Activated CD4-positive, alpha-beta T cell treated with anti-CD3 and anti-CD28 coated beads, Interleukin-2, amount 50 U/mL, for 16 hours (primary cell): ENCODE measurements at regions not wholly inside any gene's neighbourhood (a gene's known extent, or its start where the extent isn't known, plus 50 kb on each side); places are given as distances from the start of the nearest gene placed in this dataset.
A peak's percentile ranks its signal among the peaks of the same experiment; 100 is the strongest.
"Not testable (repeated sequence)": the region's sequence is repeated elsewhere in the genome, so short reads cannot be mapped to it uniquely, and the experiment has no call there.

Experiments
- DNase-seq: peaks from one replicate; pipeline ENCODE4 v3.0.0-alpha.2; 2020

DNA sequence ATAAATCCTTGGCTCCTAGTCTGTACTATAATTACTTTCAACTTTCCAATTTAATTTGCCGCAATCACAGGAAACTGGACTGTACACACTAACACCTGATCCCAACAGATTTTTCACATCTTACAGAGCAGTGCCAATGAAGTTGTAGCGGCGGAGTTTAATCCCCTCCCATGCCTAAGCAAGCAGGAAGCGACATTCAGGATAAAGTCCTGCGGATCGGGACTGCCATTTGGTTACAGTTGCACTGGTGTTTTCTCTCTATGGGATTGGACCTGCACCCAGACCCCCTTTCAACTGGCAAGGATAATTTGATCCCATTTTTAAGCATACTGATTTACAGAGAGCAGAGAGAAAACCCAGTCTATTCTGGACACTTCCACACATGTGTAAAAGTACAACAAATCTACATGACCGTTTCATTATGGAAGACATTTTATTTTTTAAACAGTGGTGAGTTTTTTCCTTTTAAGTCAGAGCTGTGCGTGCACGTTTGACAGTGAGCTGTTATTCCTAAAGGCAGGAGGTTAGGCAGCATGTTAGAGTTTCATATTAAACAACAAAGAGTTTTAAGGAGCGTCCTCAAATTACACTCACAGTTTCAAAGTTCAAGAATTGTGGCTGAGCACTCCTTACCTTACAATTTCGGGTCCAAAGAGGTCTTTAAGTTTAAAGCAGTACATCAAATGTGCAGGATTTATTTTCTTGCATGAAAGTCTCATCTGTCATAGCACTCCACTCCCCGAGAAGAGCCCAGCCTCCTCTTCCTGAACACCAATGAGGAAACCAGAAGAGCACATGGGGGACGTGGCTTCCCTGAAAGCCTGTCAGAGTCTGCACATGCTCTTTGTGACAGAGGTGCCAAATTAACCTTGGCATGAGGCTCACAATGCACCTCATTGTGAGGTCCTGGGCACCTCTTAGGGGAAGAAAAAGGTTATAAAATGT is 141.6 kb upstream of the RFC3 start:
- peak; percentile 45 for DNase-seq

DNA sequence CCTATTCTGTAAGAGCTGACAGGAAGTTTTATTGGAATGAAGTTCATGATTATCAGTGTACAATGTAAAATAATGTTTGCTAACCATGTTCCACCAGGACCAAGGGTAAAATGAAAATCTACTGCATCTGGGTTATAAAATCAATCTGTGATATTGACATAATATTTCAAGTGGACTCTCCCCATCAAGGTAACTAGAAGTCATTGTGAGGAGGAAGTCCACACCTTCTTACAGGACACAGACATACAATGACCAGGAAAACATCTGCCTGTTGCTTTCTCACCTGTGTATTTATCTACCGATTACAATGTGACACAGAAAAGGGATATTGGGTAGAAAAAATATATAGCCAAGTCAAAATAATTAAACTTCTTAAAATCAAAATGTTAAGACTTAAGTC is 140.7 kb upstream of the RFC3 start:
- DNase-seq = no peak

DNA sequence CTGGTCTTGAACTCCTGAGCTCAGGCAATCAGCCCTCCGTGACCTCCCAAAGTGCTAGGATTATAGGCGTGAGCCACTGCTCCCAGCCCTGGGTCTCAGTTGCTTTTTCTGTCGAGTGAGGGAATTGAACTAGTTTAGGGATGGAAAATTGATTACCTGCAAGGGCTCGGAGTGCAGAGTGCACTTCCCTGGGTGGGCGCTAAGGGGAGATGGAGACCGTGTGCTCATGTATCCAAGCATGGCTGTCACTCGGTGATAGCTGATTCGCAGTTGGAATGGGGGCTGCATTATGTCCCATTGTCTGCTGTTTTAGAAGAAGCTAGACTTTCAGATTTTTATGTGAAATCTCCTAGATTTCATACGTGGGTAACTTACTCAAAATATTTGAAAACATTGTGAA is 139.9 kb upstream of the RFC3 start:
- DNase-seq = no peak

DNA sequence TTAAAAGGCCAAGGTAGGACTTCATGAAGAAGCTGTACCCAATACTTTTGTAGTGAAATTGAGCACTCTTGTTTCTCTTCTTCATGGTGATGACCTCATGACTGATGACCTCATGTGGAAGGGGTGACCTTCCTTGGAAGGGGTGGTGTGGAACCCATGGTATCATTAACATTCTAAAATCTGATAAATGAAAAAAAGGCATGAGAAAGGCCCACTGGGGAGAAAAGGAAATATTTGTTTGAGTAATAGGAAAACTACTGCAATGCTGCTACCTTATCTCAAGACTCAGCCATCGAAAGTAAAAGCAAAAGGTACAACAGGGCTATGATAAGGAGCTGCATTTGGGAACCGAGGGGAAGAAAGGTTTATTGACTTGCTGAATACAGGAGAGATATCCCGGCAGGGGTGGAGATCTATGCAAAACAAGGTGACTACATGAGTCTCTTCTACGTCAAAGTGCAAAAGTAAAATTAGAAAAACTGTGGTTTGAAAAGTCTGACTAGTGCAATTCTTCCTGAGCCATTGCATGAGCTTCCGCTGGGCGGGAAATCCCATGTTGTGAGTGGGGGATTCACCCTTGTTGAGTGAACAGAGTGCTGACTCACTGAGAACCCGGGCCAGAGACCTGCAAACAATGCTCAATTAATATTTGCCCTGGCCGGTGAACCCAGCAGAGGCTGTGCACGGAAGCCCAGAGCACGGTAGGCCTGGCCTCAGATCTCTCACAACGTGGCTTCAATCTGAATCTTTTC is 138.9 kb upstream of the RFC3 start:
- DNase-seq = peak; percentile 94

DNA sequence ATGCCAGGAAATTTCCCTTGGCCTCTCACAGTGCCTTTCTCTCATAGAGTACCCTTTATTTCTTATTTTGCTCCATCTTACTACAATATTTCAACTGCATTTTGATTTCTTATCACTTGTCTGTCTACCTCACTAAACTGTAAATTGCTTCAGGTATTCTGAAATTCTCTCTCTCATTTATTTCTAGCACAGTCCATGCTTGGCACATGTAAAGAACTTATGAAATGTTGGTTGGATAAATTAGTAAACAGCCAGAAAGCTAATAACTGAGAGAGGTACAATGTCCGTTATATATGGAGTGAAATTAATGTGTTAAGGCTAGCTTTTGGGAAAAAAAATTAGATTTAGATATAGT is 138.3 kb upstream of the RFC3 start:
- DNase-seq = no peak

DNA sequence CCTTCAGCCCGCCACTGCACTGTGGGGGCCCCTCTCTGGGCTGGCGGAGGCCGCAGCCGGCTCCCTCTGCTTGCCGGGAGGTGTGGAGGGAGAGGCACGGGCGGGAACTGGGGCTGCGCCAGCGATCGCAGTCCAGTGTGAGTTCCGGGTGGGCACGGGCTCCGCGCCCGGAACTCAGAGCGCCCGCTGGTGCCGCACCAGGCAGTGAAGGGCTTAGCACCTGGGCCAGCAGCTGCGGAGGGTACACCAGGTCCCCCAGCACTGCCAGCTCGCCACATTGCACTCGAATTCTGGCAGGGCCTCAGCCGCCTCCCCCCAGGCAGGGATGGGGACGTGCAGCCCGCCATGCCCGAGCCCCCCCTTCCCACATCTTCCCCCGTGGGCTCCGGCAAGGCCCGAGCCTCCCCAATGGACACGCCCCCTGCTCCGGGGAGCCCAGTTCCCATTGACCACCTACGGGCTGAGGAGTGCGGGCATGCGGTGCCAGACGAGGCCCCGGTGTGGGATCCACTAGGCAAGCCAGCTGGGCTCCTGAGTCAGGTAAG is 135.9 kb upstream of the RFC3 start:
- DNase-seq = no peak

DNA sequence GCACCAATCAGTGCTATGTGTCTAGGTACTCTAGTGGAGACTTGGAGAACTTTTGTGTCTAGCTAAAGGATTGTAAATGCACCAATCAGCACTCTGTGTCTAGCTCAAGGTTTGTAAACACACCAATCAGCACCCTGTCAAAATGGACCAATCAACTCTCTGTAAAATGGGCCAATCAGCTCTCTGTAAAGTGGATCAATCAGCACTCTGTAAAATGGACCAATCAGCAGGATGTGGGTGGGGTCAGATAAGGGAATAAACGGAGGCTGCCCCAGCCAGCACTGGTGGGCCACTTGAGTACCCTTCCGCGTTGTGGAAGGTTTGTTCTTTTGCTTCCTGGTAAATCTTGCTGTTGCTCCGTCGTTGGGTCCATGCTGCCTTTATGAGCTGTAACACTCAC is 135.3 kb upstream of the RFC3 start:
- DNase-seq = not testable (repeated sequence)

DNA sequence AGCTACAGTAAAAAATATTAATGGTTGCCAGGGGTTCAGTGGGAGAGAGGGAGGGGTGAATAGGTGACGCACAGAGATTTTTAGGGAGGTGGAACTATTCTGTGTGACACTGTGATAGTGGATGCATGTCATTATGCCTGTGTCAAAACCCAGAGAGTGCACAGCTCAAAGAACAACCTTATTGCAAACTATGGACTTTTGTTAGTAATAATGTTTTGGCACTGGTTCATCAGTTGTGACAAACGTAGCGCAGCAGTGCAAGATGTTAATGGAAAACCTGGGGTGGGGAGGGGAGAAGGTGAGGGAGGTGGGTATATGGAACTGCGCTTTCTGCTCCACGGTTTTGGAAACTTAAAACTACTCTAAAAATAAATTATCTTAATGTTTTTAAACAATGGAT is 134.6 kb upstream of the RFC3 start:
- no peak for DNase-seq

DNA sequence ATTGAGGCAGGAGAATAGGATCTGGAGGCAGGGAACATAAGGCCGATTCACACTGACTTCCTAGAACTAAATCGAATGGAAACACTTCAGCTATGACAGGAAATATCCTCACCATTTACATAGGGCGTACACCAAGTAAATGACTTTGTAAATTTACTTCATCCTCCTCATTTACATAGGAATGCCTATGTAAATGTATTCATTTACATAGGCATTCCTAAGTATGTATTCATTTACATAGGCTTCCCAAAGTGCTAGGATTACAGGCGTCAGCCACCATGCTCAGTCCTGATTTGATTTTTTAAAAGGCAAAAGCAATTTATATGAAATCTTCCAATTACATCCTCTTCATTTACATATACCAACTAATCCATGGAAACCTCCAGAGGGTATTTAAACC is 133.1 kb upstream of the RFC3 start:
- no peak for DNase-seq

DNA sequence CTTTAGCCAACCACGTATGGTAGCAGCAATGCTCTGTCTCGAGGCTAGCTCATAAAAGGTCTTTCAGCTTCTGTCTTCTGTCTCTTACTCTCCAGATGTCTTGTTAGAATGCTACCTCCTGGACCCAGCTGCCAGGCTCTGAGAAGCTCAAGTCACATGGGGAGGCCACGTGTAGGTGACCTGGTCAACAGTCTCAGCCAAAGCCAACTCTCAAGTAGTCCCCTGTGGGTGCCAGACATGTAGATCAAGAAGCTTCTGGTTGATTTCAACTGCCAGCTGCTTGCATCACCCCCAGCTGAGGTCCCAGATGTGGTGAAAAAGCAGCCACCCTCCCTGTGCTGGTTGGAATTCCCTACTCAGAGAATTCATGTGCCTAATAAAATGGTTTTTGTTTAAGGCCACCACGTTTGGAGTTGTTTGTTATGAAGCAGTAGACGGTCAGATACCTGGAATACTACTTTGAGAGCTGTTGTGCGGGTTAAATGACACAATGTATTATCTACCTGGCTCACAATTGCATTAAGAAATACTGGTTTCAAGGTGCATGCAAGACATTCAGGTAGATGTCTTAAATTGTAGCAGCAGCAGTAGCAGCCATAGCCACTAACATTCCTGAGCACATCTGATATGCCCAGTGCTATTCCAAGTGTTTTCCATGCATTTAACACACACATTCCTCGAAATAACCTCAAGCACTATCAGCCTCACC is 131.0 kb upstream of the RFC3 start:
- no peak for DNase-seq

DNA sequence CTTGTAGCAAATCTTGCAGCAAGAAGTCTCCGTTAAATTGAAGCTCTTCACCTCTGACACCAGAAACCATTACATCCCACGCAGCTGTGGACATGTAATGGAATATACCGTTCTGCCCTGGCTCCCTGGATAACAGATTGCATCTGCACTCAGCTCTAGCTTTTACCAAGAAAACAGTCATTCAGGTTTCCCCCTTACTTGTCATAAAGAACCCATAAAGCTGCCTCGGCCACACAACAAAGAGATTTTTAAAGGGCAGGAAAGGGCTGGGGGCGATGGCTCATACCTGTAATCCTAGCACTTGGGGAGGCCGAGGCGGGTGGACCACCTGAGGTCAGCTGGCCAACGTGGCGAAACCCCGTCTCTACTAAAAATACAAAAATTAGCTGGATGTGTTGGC is 127.6 kb upstream of the RFC3 start:
- no peak for DNase-seq

DNA sequence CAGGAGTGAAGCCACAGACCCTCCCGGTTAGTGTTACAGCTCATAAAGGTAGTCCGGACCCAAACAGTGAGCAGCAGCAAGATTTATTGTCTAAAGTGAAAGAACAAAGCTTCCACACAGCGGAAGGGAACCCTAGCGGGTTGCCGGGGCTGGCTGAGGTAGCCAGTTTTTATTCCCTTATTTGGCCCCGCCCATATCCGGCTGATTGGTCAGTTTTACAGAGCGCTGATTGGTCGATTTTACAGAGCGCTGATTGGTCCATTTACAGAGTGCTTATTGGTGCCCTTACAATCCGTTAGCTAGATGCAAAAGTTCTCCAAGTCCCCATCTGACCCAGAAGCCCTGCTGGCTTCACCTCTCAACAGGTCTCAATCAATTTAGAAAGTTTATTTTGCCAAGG is 126.0 kb upstream of the RFC3 start:
- DNase-seq = no peak

DNA sequence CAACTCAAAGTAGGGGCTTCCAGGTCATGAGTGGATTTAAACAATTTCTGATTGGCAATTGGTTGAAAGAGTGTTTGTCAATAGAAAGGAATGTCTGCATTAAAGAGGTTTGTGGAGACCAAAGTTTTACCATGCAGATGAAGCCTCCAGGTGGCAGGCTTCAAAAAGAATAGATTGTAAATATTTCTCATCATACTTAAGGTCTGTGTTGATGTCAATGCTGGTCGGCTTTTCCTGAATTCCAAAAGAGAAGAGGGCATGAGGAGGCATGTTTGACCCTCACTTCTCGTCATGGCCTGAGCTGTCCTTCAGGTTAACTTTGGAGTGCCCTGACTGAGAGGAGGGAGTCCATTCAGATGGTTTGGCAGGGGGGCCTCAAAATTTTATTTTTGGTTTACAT is 125.4 kb upstream of the RFC3 start:
- no peak for DNase-seq

DNA sequence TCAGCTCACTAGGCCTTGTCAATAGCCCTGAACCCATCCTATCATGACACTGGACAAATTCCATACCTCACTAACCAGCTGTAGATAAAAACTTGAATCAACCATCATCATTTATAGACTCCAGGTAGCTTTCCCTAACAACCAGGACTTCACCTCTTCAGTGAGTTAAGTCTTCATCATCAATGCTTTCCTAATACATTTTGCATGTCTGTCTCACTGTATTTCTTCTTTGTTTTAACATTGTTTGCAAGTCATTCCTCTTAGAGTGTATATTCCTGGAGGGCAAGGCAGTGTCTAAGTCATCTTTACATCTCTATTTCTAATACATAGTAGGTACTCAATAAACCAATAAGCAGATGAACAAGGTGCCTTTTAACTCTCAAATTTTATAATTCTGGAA is 123.4 kb upstream of the RFC3 start:
- DNase-seq = no peak

DNA sequence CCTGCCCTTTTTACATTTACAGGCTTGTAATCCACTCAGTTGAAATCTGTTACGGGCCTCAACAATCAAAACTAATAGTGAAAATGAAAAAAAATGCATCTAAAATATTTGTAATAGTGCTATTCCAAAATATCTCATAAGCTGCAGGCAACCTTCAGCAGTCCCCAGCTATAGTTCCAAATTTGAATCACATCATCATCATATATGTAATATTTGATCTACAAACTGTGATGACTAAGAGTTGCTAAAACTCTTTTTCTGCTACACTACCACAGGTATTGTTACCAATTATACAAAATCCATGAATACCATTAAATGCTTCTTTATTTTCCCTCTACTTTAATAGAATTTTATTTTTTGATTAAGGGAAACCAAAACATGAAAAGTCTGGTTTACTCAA is 121.4 kb upstream of the RFC3 start:
- DNase-seq = peak; percentile 5

DNA sequence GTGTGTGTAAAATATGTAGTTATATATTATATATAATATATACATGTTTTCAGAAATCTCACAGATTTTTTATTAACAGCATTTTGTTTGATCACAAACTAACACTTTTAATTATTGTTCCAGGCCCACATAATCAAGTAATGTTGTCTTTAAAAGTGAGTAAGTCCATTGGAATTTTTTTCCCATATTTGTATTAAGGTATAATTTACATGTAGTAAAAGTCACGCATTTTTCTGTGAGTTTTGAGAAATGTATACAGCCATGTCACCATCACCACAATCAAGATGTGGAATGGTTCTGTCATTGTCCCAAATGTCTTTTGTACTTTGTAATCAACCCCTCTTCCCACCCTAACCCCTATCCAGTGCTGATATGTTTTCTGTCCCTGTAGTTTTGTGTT is 120.0 kb upstream of the RFC3 start:
- DNase-seq = no peak

DNA sequence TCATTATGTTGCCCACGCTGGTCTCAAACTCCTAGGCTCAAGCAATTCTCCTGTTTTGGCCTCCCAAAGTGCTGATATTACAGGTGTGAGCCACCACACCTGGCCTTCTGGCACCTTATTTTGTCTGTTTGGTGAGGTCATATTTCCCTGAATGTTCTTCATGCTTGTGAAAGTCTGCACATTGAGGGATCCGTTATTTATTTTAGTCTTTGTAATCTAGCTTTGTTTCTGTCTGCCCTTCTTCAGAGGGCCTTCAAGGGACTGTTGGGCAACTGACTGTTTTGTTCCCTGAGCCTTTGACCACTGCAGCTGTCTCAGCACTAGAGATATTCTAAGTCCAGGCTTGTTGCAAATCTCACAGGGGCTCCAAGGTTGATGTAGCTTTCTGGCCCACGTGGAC is 110.5 kb upstream of the RFC3 start:
- DNase-seq = no peak

DNA sequence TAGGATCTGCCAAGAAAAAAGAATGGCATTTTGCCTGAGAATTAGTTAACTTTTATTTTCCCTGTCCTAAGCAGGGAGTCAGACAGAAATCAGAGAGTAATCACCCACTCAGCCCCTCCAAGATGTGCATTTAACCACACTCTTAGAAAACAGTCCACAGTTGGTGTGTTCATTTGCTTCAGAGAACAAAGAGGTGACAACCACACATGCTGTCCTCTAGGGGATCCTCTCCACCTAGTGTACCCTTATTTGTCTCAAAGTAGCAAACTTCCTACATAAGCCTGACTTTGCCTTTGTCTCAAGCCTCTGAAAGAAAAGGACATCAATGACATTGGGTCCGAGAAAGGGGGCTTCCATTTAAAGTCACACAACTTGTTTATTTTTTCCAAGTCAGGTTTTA is 107.0 kb upstream of the RFC3 start:
- DNase-seq = no peak

DNA sequence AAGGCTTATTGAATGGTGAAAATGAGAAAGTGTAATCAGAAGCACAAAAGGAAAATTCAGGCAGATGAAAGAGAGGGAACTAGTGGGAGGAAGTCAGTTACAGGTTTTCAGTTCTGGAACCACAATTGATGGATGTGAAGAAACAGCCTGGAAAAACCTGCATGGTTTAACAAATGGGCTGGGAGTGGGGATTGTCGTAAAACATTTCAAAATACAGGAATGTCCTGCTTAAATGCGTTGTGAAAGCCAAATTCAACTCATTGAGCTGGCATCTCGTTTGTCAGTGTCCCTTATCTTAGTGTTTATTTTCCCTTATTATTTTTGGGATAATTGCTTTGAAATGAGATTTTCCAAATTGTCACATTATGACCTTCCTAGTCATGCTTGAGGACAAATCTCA is 106.5 kb upstream of the RFC3 start:
- no peak for DNase-seq

DNA sequence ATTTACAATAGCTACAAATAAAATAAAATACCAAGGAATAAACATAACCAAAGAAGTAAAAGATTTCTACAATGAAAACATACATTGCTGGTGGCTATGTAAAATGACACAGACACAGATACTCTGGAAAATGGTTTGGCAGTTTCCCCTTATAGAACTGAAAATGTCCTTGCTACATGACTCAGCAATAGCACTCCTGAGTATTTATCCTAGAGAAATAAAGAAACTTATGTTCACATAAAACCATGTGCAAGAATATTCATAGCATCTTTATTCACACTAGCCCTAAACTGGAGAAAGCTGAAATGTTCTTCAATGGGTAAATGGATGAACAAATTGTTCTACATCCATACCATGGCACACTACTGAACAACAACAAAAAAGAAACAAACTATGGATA is 100.2 kb upstream of the RFC3 start:
- no peak for DNase-seq

DNA sequence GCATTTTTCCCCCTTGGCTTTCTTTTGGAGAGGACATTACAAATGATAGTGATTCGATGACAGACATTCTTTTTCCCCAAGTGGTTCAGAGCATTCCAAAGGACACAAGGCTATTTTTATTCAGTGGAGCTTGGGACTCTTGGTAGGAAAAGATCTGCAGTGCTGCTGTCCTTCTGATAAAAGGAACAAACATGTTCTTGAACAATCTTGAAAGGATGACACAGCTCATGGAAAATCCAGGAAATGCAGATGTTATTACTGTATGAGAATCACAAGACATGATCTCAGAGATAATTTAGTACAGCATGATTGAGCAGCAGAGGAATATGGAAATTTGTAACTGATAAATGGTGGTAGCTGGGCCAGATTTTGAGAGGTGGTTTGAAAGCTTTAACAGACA is 96.2 kb upstream of the RFC3 start:
- DNase-seq = no peak

DNA sequence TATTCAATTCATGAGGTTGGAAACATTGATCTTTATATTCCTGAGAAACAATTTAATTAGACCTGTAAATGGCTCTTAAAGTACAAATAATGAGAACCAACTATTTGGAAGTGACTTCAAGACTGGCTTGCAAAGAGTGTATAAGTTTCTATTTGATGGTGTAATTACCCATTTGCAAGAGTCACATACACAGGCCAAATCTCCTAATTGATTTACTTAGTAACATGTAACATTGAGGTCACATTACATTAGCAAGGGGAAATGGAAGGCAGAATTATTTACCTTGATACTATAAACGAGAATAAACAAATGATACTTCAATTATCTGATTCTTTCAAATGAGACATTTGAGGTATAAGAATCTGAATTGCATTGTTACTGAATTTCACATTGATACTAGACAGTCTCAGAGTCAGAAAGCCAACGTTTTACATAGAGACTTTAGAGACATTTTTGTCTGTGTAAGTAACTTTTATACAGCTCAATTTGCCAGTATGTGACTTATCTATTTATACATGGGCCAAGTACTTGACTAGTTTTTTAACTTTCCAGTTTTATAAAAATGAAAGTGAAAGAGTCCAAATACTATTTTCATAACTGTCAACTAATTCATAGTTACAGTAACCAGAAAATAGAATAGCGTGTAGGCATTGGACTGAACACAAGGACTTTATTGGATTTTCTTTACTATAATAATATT is 95.6 kb upstream of the RFC3 start:
- DNase-seq = no peak

DNA sequence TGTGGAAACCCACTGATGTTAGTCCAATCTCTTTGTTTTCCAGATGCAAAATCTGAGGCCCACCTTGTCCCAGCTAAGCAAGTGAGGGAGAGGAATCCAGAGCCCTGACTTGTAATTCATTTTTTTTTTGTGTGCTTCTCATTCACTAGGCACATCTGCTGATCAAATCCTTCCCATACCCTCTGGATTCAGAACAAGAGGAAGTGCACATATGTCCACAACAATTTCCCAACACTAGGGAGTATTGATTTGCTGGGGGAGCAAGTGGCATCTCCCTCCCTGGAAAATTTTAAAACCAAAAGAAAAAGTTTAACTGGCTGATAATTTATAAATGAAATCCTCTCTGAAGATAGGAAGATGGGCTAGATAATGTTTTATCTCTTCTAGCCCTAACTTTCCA is 94.6 kb upstream of the RFC3 start:
- DNase-seq = no peak
